Thyroid gland (tissue), 4 donors: ENCODE measurements at regions not wholly inside any gene's neighbourhood (a gene's known extent, or its start where the extent isn't known, plus 50 kb on each side); places are given as distances from the start of the nearest gene placed in this dataset.

ENCODE experiments used
- DNase-seq, 2 donors: peaks; one replicate each; pipeline ENCODE4 v3.0.0-alpha.2; 2019
- H3K27ac ChIP-seq, 3 donors: fragments of 200-600 bp; sonication (generic); 1 replicate in 2 of 3; 2 replicates in 1 of 3; pipeline ENCODE4 v1.5.1; 2016 to 2019; ENCODE audit warnings: mild to moderate bottlenecking in 1 of 3, moderate library complexity in 1 of 3
- H3K27me3 ChIP-seq: fragments of 200-600 bp; sonication (generic); one replicate; pipeline ENCODE4 v1.5.1; 2019
- H3K36me3 ChIP-seq, 2 donors: fragments of 200-600 bp; sonication (generic); one replicate each; pipeline ENCODE4 v1.5.1; 2016 to 2019
- H3K4me1 ChIP-seq, 2 donors: fragments of 200-600 bp; sonication (generic); one replicate each; pipeline ENCODE4 v1.5.1; 2017 to 2019
- H3K4me3 ChIP-seq, 3 donors: fragments of 200-600 bp; sonication (generic); replicated peaks in 1 of 3; 1 replicate in 2 of 3; 2 replicates in 1 of 3; pipeline ENCODE4 v1.5.1; 2016; ENCODE audit warnings: mild to moderate bottlenecking in 1 of 3
- H3K9me3 ChIP-seq: fragments of 200-600 bp; sonication (generic); one replicate; pipeline ENCODE4 v1.5.1; 2017
- POLR2A ChIP-seq, 2 donors: fragments of 450-650 bp; IDR thresholded peaks; one replicate each; pipeline ENCODE4 v1.6.1; 2017; ENCODE audit warnings: antibody characterized with exemption in 2 of 2, mild to moderate bottlenecking in 2 of 2, moderate library complexity in 1 of 2
- WGBS, 2 donors: methylation state at CpG; one replicate each; pipeline ENCODE4 v1.1.5; 2017; 5-methylcytosine and 5-hydroxymethylcytosine counted together
- intact Hi-C: fragments of 100-400 bp; cut with DNase I; formaldehyde crosslinking; loops from one replicate; pipeline ENCODE4 v1.15.1; 2023
- TF ChIP-seq, protein P1 (sequence below), 6 experiments: fragments of 200-600 bp in 3 of 6; fragments of 450-650 bp in 3 of 6; sonication (generic) in 3 of 6; IDR thresholded peaks; one replicate each; pipeline ENCODE4 v1.5.1; 2016 to 2019; ENCODE audit warnings: antibody characterized with exemption in 6 of 6, mild to moderate bottlenecking in 2 of 6, inconsistent platforms in 1 of 6, moderate library complexity in 1 of 6

DNA sequence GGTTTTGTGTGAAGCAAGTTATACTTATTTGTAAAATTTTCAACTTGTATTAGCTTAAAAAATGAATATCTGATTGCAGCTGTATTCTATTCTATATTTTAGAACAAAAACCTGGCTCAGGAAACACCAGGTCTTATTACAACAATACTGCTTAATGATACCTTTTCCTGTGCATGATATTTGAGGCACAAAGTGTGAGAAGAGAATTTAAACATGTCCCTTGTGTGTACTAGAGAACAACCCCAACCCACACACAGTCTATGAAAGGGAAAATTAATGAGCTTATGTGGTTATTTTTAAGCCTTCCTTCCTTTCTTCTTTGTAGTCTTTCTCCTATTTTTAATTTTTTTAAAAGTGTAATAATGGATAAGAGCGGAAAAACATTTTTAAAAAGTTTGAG lies 122.6 kb upstream of the MON1B start:
- no peak for DNase-seq
- Histone ChIP-seq H3K9me3 (no peaks in the 10 kb centered on the region), H3K27ac (no peak overlapping the region), H3K27me3 (no peaks in the 10 kb centered on the region), H3K4me1 (peaks cover 0 to 18% of the 10 kb centered on the region in 2 donors), H3K36me3 (no peaks in the 10 kb centered on the region), H3K4me3 (no peak overlapping the region)
- no peak for TF ChIP-seq POLR2A (IDR thresholded peaks at IDR 0.05)
- TF ChIP-seq, protein P1, sequence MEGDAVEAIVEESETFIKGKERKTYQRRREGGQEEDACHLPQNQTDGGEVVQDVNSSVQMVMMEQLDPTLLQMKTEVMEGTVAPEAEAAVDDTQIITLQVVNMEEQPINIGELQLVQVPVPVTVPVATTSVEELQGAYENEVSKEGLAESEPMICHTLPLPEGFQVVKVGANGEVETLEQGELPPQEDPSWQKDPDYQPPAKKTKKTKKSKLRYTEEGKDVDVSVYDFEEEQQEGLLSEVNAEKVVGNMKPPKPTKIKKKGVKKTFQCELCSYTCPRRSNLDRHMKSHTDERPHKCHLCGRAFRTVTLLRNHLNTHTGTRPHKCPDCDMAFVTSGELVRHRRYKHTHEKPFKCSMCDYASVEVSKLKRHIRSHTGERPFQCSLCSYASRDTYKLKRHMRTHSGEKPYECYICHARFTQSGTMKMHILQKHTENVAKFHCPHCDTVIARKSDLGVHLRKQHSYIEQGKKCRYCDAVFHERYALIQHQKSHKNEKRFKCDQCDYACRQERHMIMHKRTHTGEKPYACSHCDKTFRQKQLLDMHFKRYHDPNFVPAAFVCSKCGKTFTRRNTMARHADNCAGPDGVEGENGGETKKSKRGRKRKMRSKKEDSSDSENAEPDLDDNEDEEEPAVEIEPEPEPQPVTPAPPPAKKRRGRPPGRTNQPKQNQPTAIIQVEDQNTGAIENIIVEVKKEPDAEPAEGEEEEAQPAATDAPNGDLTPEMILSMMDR (IDR thresholded peaks at IDR 0.05): no peak
- intact Hi-C loops: no loop called here
- 61 to 73% methylated on average over 1 of the region's 1 CpG for WGBS, 2 donors

DNA sequence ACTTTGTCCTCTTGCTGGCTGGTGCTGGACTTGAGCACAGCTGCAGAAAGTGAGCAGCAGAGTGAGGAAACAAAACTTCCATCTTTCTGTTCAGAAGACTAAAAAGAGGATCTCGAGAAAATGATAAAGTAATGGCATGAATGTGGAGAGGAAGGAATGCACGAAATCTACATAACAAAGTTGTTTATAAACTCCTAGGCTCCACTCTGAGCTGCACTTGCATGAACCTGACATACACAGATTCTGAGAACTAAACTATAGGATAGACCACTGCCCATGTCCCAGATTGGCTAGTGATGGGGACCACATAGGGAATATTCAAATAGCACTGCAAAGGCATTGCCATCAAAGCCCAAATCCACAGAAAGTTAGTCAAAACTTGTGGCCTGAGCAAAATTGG lies 121.1 kb upstream of the MON1B start:
- no peak overlapping the region for H3K4me3 ChIP-seq
- no peak overlapping the region for H3K27ac ChIP-seq
- H3K9me3 ChIP-seq: no peaks in the 10 kb centered on the region
- H3K36me3 ChIP-seq: no peaks in the 10 kb centered on the region
- TF ChIP-seq, protein P1 (IDR thresholded peaks at IDR 0.05): no peak
- no peak for TF ChIP-seq POLR2A (IDR thresholded peaks at IDR 0.05)
- intact Hi-C loops: no loop called here
- H3K4me1 ChIP-seq: peaks cover 0 to 10% of the 10 kb centered on the region in 2 donors
- WGBS, 2 donors: 70 to 82% methylated on average over 2 of the region's 2 CpGs
- H3K27me3 ChIP-seq: no peaks in the 10 kb centered on the region
- DNase-seq: no peak

DNA sequence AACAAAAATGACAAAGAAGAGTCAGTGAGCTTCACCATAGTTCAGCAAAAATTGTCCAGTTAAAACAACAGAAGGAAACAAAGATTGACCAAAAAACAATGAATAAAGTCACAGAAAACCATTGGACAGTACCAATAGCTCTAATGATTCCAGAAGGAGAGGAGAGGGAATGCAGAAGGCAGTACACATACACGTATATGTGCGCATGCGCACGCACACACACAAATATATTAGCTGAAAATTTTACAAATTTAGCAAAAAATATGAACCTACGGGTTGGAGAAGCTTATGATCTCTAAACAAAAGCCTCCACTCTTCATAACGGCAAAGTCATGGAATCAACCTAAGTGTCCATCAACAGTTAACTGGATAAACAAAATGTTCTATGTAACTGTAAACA lies 120.3 kb upstream of the MON1B start:
- intact Hi-C loops: no loop called here
- Histone ChIP-seq H3K27me3 (no peaks in the 10 kb centered on the region), H3K4me1 (peaks cover 0 to 6% of the 10 kb centered on the region in 2 donors), H3K4me3 (no peak overlapping the region), H3K36me3 (no peaks in the 10 kb centered on the region), H3K27ac (no peak overlapping the region), H3K9me3 (no peaks in the 10 kb centered on the region)
- 95 to 96% methylated on average over 6 of the region's 6 CpGs for WGBS, 2 donors
- no peak for DNase-seq
- TF ChIP-seq, protein P1 (IDR thresholded peaks at IDR 0.05): no peak
- no peak for TF ChIP-seq POLR2A (IDR thresholded peaks at IDR 0.05)

DNA sequence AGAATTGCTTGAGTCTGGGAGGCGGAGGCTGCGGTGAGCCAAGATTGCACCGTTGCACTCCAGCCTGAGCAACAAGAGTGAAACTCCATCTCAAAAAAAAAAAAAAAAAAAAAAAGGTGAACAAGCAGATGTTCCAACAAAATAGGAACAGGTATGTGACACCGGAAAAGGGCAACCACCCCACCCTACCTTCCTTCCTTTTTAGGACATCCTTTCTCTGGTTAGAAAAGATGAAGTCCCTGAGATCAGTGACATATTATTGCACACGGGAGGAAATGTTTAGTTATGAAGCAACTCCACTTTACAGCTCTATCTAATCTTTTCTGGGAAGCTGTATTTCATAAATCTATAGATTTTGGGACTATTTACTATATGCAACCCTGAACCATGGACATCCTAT lies 114.2 kb upstream of the MON1B start:
- no peaks in the 10 kb centered on the region for H3K4me1 ChIP-seq
- no peak overlapping the region for H3K4me3 ChIP-seq
- 86% methylated on average over 5 of the region's 5 CpGs for WGBS, 2 donors
- H3K27ac ChIP-seq: no peak overlapping the region
- H3K9me3 ChIP-seq: no peaks in the 10 kb centered on the region
- TF ChIP-seq, protein P1 (IDR thresholded peaks at IDR 0.05): no peak
- TF ChIP-seq POLR2A (IDR thresholded peaks at IDR 0.05): no peak
- no peak for DNase-seq
- no peaks in the 10 kb centered on the region for H3K27me3 ChIP-seq
- intact Hi-C loops: no loop called here
- no peaks in the 10 kb centered on the region for H3K36me3 ChIP-seq

DNA sequence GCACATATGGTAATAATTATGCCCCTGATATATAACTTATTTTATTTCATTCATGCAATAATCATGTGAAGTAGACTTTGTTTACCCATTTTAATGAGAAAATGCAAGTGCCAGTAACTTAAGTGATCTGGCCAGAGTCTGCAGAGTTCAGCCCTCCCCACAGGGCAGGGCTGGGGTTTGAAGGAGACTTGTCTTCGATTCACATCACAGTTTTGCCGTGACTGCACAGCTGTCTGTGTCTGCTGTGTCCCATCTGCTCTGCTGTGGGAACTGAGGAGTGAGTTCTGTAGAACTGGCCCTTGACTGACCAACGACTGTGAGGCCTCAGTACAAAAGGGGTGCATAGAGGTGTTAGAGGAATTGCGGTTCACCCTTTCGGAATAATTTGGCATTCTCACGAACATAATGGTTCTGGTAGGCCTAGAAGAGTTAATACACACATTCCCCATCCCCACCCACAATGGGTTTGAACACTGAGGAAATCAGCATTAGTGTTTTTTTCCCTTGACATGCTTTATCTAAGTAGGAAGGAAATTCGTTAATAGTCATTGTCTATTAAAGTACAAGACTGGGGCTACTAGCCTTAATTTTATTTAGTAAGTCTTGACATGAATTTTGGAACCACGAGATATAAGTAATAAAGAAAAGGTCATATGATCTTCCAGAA lies 113.6 kb upstream of the MON1B start:
- intact Hi-C loops: no loop called here
- H3K27me3 ChIP-seq: no peaks in the 10 kb centered on the region
- TF ChIP-seq, protein P1 (IDR thresholded peaks at IDR 0.05): no peak
- TF ChIP-seq POLR2A (IDR thresholded peaks at IDR 0.05): no peak
- WGBS, 2 donors: 72 to 75% methylated on average over 8 of the region's 8 CpGs
- no peak overlapping the region for H3K27ac ChIP-seq
- H3K36me3 ChIP-seq: no peaks in the 10 kb centered on the region
- no peak overlapping the region for H3K4me3 ChIP-seq
- no peaks in the 10 kb centered on the region for H3K9me3 ChIP-seq
- no peak for DNase-seq
- H3K4me1 ChIP-seq: no peaks in the 10 kb centered on the region
